HepG2 (cell line): ENCODE measurements at regions not wholly inside any gene's neighbourhood (a gene's known extent, or its start where the extent isn't known, plus 50 kb on each side); places are given as distances from the start of the nearest gene placed in this dataset.

Source experiments
- ATAC-seq: fragments of 200-7000 bp; cut with Tn5 transposase; 3 replicates; pipeline ENCODE4 v1.9.1; 2020; ENCODE audit warnings: mild to moderate bottlenecking, moderate library complexity
- BruUV-seq: library from RNA; stranded (reverse); fragments of 400-500 nt; replicated peaks from 2 replicates; lab custom pipeline; 2021; lab: Mats Ljungman, UMichigan
- CTCF ChIA-PET: fragments of 300-600 bp; formaldehyde crosslinking; extraction: SDS; loops from one replicate; lab custom pipeline; 2021; ENCODE audit warnings: low total read pairs, inconsistent platforms, low intra/inter-chr PET ratio; lab: Yijun Ruan, JAX
- POLR2A ChIA-PET: fragments of 350-600 bp; sonication (Branson Sonifier 250); formaldehyde crosslinking; loops from one replicate; lab custom pipeline; 2020; ENCODE audit warnings: antibody characterized with exemption, inconsistent platforms; lab: Yijun Ruan, JAX
- DNase-seq: peaks from one replicate; pipeline ENCODE4 v3.0.0-alpha.2; 2015; ENCODE audit warnings: low spot score
- FAIRE-seq: peaks from 3 replicates; lab custom pipeline; 2011; peaks lifted over from hg19 to GRCh38; lab: Jason Lieb, UNC
- H2AFZ ChIP-seq: one replicate; pipeline ENCODE4 v1.6.1; 2011; ENCODE audit warnings: low read length, inconsistent platforms
- H3K27ac ChIP-seq: fragments of 300-600 bp; 3 replicates; pipeline ENCODE4 v1.8.0; 2011; ENCODE audit warnings: mixed run types, mild to moderate bottlenecking, mixed read lengths, low read length, inconsistent platforms; ENCODE audit not compliant: insufficient read depth; ENCODE audit errors: extremely low read length
- H3K27me3 ChIP-seq, 2 experiments: fragments of 200-600 bp in 1 of 2; 2 replicates in 1 of 2; 3 replicates in 1 of 2; pipeline versions ENCODE4 v1.6.0 to v1.8.0; 2011; ENCODE audit warnings: low read length in 2 of 2, mild to moderate bottlenecking in 2 of 2, moderate library complexity in 2 of 2, inconsistent platforms in 1 of 2; ENCODE audit not compliant: insufficient read depth in 2 of 2, control insufficient read depth in 1 of 2
- H3K36me3 ChIP-seq, 2 experiments: fragments of 200-600 bp in 1 of 2; replicated peaks in 1 of 2; 2 replicates in 1 of 2; 3 replicates in 1 of 2; pipeline versions ENCODE4 v1.5.1 to v1.8.0; 2011; ENCODE audit warnings: low read length in 2 of 2, inconsistent platforms in 1 of 2; ENCODE audit not compliant: insufficient read depth in 2 of 2, control insufficient read depth in 1 of 2
- H3K4me1 ChIP-seq: 2 replicates; pipeline ENCODE4 v1.5.1; 2012; ENCODE audit warnings: low read length, inconsistent platforms; ENCODE audit not compliant: insufficient read depth
- H3K4me2 ChIP-seq: 2 replicates; pipeline ENCODE4 v1.6.0; 2011; ENCODE audit warnings: low read depth, low read length, inconsistent platforms
- H3K4me3 ChIP-seq, 3 experiments: fragments of 200-600 bp in 1 of 3; sonication (generic), shearing (Covaris generic) in 1 of 3; replicated peaks in 1 of 3; 2 replicates each; pipeline ENCODE4 v1.5.1; 2011 to 2016; ENCODE audit warnings: low read length in 3 of 3, inconsistent platforms in 2 of 3, low read depth in 2 of 3, mild to moderate bottlenecking in 2 of 3, control low read depth in 1 of 3, mixed read lengths in 1 of 3; ENCODE audit not compliant: insufficient read depth in 1 of 3
- H3K79me2 ChIP-seq: one replicate; pipeline ENCODE4 v1.6.1; 2011; ENCODE audit warnings: low read length, inconsistent platforms; ENCODE audit not compliant: insufficient read depth
- H3K9ac ChIP-seq: 2 replicates; pipeline ENCODE4 v1.6.0; 2011; ENCODE audit warnings: mild to moderate bottlenecking, low read depth, low read length, inconsistent platforms; ENCODE audit not compliant: insufficient read depth
- H3K9me3 ChIP-seq: 2 replicates; pipeline ENCODE4 v1.5.1; 2012; ENCODE audit warnings: mild to moderate bottlenecking, low read length
- H4K20me1 ChIP-seq: 2 replicates; pipeline ENCODE4 v1.6.0; 2011; ENCODE audit warnings: inconsistent platforms, mild to moderate bottlenecking, low read length, moderate library complexity; ENCODE audit not compliant: insufficient read depth
- PBX2 ChIP-seq: IDR thresholded peaks from 2 replicates; pipeline ENCODE4 v1.6.1; 2016; ENCODE audit warnings: control low read depth
- PHF21A ChIP-seq: sonication (generic); formaldehyde crosslinking; IDR thresholded peaks from 2 replicates; pipeline ENCODE4 v1.5.0; 2020; ENCODE audit warnings: mild to moderate bottlenecking, missing genetic modification reagents
- PLSCR1 ChIP-seq: sonication (generic); formaldehyde crosslinking; IDR thresholded peaks from 2 replicates; pipeline ENCODE4 v1.5.0; 2020; ENCODE audit warnings: missing genetic modification reagents, mild to moderate bottlenecking, borderline replicate concordance
- TEAD3 ChIP-seq: optimal IDR thresholded peaks from 2 replicates; pipeline ENCODE3; 2016; ENCODE audit warnings: borderline replicate concordance
- TEF ChIP-seq: sonication (generic); formaldehyde crosslinking; IDR thresholded peaks from 2 replicates; pipeline ENCODE4 v1.5.0; 2020; ENCODE audit warnings: missing genetic modification reagents
- UBTF ChIP-seq: sonication (generic); formaldehyde crosslinking; IDR thresholded peaks from 2 replicates; pipeline ENCODE4 v1.4.0; 2020; ENCODE audit warnings: mild to moderate bottlenecking, missing genetic modification reagents
- YEATS4 ChIP-seq: sonication (generic); formaldehyde crosslinking; IDR thresholded peaks from 2 replicates; pipeline ENCODE4 v1.4.0; 2020; ENCODE audit warnings: missing genetic modification reagents, borderline replicate concordance
- ZBTB26 ChIP-seq: IDR thresholded peaks from 2 replicates; pipeline ENCODE4 v1.6.1; 2016; ENCODE audit warnings: missing compliant biosample characterization, missing genetic modification reagents, borderline replicate concordance
- ZGPAT ChIP-seq: IDR thresholded peaks from 2 replicates; pipeline ENCODE4 v1.6.1; 2016; ENCODE audit warnings: mild to moderate bottlenecking
- ZNF747 ChIP-seq: sonication (generic); formaldehyde crosslinking; IDR thresholded peaks from 2 replicates; pipeline ENCODE4 v1.8.1; 2023; ENCODE audit warnings: missing genetic modification reagents, mild to moderate bottlenecking, borderline replicate concordance
- WGBS: methylation state at CpG from one replicate; pipeline ENCODE4 v1.1.6; 2017; ENCODE audit warnings: low lambda C conversion rate; 5-methylcytosine and 5-hydroxymethylcytosine counted together
- in situ Hi-C: cut with HindIII; loops from 2 replicates; pipeline ENCODE4 v1.10.0; 2017; ENCODE audit warnings: low pct_unique_long_range_greater_than_20kb; ENCODE audit not compliant: extremely low pct_ligation_motif_present
- intact Hi-C: fragments of 100-400 bp; cut with micrococcal nuclease; formaldehyde crosslinking; loops from one replicate; pipeline ENCODE4 v1.10.0; 2022; ENCODE audit not compliant: unreplicated experiment

GRCh38 chr9:87216036-87216435, 268.7 kb upstream of the GAS1 start:
- ATAC-seq = no peak
- Histone ChIP-seq H3K4me3 (no peak overlapping the region), H4K20me1 (no peaks in the 10 kb centered on the region), H3K4me1 (no peaks in the 10 kb centered on the region), H2AFZ (no peak overlapping the region), H3K4me2 (no peak overlapping the region), H3K27ac (no peak overlapping the region), H3K27me3 (peaks cover 0 to 10% of the 10 kb centered on the region in 2 experiments; a peak in 3 of 5 replicates), H3K79me2 (no peaks in the 10 kb centered on the region), H3K9ac (no peak overlapping the region), H3K36me3 (no peaks in the 10 kb centered on the region), H3K9me3 (no peaks in the 10 kb centered on the region)
- no peak for TF ChIP-seq ZNF747 (CRISPR knock-in tag)
- no peak for TF ChIP-seq UBTF (CRISPR knock-in tag)
- TF ChIP-seq PLSCR1 (CRISPR knock-in tag) = no peak
- TF ChIP-seq YEATS4 (CRISPR knock-in tag) = no peak
- 28% methylated on average over 4 of the region's 4 CpGs for WGBS
- in situ Hi-C loops (no loop called here), intact Hi-C loops (no loop called here)
- no peak for DNase-seq
- no TSS peak for BruUV-seq
- CTCF ChIA-PET = no interaction called here
- POLR2A ChIA-PET = no interaction called here
- FAIRE-seq = no peak

- whole genome bisulfite sequencing = 2% methylated on average over 5 of the region's 5 CpGs
- Histone ChIP-seq H3K9me3 (no peaks in the 10 kb centered on the region), H3K27ac (no peak overlapping the region), H3K4me2 (no peak overlapping the region), H3K27me3 (peaks cover 0 to 10% of the 10 kb centered on the region in 2 experiments; a peak in 3 of 5 replicates), H3K4me1 (no peaks in the 10 kb centered on the region), H3K9ac (no peak overlapping the region), H4K20me1 (no peaks in the 10 kb centered on the region), H2AFZ (no peak overlapping the region), H3K36me3 (no peaks in the 10 kb centered on the region), H3K4me3 (no peak overlapping the region), H3K79me2 (no peaks in the 10 kb centered on the region)
- DNase-seq (no peak), ATAC-seq (no peak), FAIRE-seq (no peak)
- intact Hi-C loops (no loop called here), in situ Hi-C loops (no loop called here)
- CTCF ChIA-PET = no interaction called here
- POLR2A ChIA-PET = no interaction called here
- no TSS peak for BruUV-seq
- TF ChIP-seq ZBTB26 (CRISPR knock-in tag) (no peak), TEF (CRISPR knock-in tag) (no peak), PBX2 (no peak), TEAD3 (CRISPR knock-in tag) (no peak), ZGPAT (CRISPR knock-in tag) (no peak), PHF21A (CRISPR knock-in tag) (no peak)
These were observed 269.7 kb upstream of the GAS1 start for GRCh38 chr9:87216897-87217455.
